SH-SY5Y (cell line): ENCODE measurements at regions not wholly inside any gene's neighbourhood (a gene's known extent, or its start where the extent isn't known, plus 50 kb on each side); places are given as distances from the start of the nearest gene placed in this dataset.

Source experiments
- GATA2 ChIP-seq: IDR thresholded peaks from 2 replicates; pipeline ENCODE4 v1.6.1; 2011; ENCODE audit warnings: mild to moderate bottlenecking, low read depth, low read length
- GATA3 ChIP-seq: IDR thresholded peaks from 2 replicates; pipeline ENCODE4 v1.6.1; 2011; ENCODE audit warnings: low read depth, mild to moderate bottlenecking, low read length, moderate library complexity

- TF ChIP-seq GATA2 (no peak), GATA3 (no peak)
Observed at GRCh38 chr7:45500257-45500656, 73.9 kb upstream of the ADCY1 start.
